GM21723 (cell line): ENCODE measurements at regions not wholly inside any gene's neighbourhood (a gene's known extent, or its start where the extent isn't known, plus 50 kb on each side); places are given as distances from the start of the nearest gene placed in this dataset.
A peak's percentile ranks its signal among the peaks of the same experiment; 100 is the strongest.
"Not testable (repeated sequence)": the region's sequence is repeated elsewhere in the genome, so short reads cannot be mapped to it uniquely, and the experiment has no call there.

ENCODE experiments used
- ATAC-seq: cut with Tn5 transposase; IDR thresholded peaks from one replicate; pipeline ENCODE4 v1.9.1; 2021; ENCODE audit warnings: mild to moderate bottlenecking, moderate library complexity; ENCODE audit not compliant: unreplicated experiment

GRCh38 chr2:182477774-182478173, 50.9 kb upstream of the PDE1A start:
- ATAC-seq: no peak

- ATAC-seq: no peak
Observed at GRCh38 chr2:182481676-182482075, 54.8 kb upstream of the PDE1A start.

GRCh38 chr2:182482511-182482910, 55.7 kb upstream of the PDE1A start:
- no peak for ATAC-seq

- no peak for ATAC-seq
Observed at GRCh38 chr2:182496596-182496995, 69.8 kb upstream of the PDE1A start.

- no peak for ATAC-seq
Observed at GRCh38 chr2:182499706-182500470, 73.1 kb upstream of the PDE1A start.

GRCh38 chr2:182503886-182504285, 77.0 kb upstream of the PDE1A start:
- no peak for ATAC-seq

- no peak for ATAC-seq
Observed at GRCh38 chr2:182504903-182505302, 78.1 kb upstream of the PDE1A start.

GRCh38 chr2:182506606-182507005, 79.8 kb upstream of the PDE1A start:
- ATAC-seq: no peak

- not testable (repeated sequence) for ATAC-seq
Observed at GRCh38 chr2:182508583-182508982, 81.7 kb upstream of the PDE1A start.

GRCh38 chr2:182509216-182509615, 82.4 kb upstream of the PDE1A start:
- no peak for ATAC-seq

GRCh38 chr2:182521453-182522404, 94.9 kb upstream of the PDE1A start:
- ATAC-seq: no peak

- no peak for ATAC-seq
Observed at GRCh38 chr2:182522405-182522896, 95.6 kb upstream of the PDE1A start.

GRCh38 chr2:182522972-182523473, 96.2 kb upstream of the PDE1A start:
- ATAC-seq: no peak

GRCh38 chr2:182530636-182531035, 103.8 kb upstream of the PDE1A start:
- no peak for ATAC-seq

- no peak for ATAC-seq
Observed at GRCh38 chr2:182540252-182540651, 113.4 kb upstream of the PDE1A start.

- peak; percentile 65 for ATAC-seq
Observed at GRCh38 chr2:182541268-182541667, 114.4 kb upstream of the PDE1A start.

GRCh38 chr2:182542501-182543258, 115.8 kb upstream of the PDE1A start:
- ATAC-seq: no peak

GRCh38 chr2:182543741-182544525, 117.1 kb upstream of the PDE1A start:
- ATAC-seq: no peak

GRCh38 chr2:182545420-182546167, 118.8 kb upstream of the PDE1A start:
- ATAC-seq: peak; percentile 74
